EH (cell line): ENCODE measurements at regions not wholly inside any gene's neighbourhood (a gene's known extent, or its start where the extent isn't known, plus 50 kb on each side); places are given as distances from the start of the nearest gene placed in this dataset.

ENCODE experiments used
- DNase-seq: peaks from one replicate; pipeline ENCODE4 v3.0.0-alpha.2; 2015; ENCODE audit warnings: low read depth

DNA sequence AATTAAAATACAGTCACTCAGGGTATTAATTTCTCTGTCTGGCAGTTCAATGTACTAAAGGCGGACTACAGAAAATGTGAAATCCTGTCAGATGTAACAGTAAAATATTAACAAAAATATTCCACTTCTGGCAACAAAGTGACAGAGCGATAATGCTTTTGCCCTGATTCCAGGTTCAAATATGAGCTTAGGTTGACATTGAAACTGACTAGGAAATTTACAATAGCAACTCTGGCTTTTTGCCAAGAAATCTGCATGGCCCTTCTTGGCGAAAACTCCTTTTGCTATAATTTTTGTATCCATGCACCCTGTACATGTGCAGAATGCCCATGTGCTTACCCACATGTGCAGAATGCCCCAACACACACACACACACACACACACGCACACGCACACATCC, 552.2 kb downstream of the MDFIC start:
- DNase-seq, result no peak

DNA sequence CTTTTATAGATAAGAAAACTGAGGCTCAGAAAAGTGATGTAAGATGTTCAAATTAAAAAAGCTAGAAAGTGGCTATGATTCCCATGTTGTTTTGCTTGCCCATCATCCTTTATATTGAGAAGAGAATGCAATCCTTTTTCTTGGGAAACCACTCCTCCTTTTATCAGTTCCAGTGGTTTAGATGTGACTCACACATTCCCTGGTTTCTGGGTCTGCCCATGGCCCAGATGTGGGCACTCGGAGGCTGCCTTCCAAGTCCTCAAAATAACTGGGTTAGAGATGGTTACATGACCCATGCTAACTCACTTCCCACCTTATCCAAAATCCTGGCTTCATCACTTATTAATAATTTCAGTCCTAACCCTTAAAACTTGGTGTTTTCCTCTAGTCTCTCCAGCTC, 550.0 kb downstream of the MDFIC start:
- no peak for DNase-seq

DNA sequence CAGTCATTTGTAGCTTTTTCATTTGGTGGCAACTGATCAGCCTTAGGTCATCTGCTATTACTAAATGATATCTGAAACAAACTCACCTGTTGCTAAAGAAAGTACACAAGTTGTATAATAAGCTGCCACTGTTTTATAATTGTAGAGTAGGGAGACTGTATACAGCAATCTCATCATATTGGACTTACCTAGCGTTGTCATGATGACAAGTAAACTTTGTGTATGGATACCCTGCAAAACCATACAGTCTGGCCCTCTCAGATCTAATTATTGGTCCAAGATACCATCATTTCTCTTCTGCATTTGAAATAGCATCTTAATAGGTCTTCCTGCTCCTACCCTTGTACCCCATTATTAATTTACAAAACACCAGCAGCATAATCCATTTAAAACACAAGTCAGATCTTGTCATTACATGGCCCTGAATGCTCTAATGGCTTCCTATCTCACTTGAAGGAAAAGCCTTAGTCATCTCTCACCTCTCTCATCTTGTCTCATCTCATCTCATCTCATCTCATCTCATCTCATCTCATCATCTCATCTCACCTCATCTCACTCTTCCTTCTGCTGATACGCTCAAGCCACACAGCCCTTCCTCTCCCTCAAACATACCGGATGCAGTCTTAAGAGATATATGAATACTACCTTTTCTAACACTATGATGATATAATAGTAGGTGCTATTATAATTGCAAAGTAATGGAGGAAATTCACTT, 540.6 kb downstream of the MDFIC start:
- no peak for DNase-seq

- peak; percentile 1 for DNase-seq
Measured at GRCh38 chr7:115449689-115450088, 527.8 kb downstream of the MDFIC start.

GRCh38 chr7:115447495-115447894, 525.6 kb downstream of the MDFIC start:
- DNase-seq, result no peak

DNA sequence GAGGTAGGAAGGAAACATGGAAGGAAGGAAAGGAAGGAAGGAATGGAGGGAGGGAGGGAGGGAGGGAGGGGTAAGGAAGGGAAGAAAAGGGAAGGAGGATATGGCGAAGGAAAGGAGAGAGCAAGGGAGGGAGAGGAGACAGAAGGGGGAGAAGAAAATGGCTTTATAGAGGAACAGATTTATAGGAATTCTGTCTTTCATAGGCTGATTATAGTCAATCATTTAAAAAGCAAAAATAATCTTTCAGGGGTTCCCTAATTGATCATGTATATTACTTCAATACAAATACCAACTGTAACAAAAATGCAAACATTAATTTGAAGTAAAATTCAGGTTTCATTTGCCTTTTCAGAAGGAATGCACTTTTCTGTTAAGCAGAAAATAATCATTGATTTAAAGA, 519.1 kb downstream of the MDFIC start:
- no peak for DNase-seq

GRCh38 chr7:115435178-115435577, 513.3 kb downstream of the MDFIC start:
- no peak for DNase-seq

- no peak for DNase-seq
Measured at GRCh38 chr7:115429918-115430317, 508.0 kb downstream of the MDFIC start.

DNA sequence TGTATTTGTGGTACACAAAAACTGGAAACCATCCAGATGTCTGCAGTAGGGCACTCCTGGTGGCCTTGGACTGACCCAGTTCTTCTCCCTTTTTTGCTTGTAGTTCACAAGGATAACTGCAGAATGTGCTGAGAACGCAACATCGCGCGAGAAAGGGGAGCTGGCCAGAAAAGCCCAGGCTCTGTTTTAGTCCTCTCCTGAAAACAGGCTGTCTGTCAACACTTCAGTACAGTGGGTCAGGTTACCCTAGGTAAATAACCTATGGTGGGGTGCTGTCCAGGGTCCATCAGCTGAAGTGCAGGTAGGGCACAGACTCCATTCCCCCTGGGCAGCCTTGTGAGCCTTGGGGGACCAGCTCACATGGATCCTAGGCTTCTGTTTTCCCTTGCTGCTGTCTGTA, 495.8 kb downstream of the MDFIC start:
- DNase-seq, result no peak

- DNase-seq, result no peak
Measured at GRCh38 chr7:115410972-115411686, 489.2 kb downstream of the MDFIC start.

DNA sequence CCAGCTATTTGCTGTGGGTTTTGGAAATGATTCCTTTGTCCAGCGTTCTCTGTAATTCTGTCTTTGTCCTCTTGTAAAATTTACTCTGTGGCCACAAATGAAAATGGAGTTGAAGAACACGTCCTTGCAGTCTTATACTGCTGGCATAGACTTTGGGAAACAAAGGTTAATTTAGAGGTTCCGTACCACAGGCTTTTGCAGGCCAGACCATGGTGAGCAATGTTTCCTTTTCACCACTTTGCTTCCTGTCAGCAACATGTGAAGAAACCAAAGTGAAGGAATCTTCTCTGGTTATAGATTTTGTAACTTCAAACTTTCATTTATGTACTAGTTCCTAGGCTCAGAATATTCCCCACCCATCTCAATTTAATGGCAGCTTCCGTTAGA, 488.5 kb downstream of the MDFIC start:
- no peak for DNase-seq

DNA sequence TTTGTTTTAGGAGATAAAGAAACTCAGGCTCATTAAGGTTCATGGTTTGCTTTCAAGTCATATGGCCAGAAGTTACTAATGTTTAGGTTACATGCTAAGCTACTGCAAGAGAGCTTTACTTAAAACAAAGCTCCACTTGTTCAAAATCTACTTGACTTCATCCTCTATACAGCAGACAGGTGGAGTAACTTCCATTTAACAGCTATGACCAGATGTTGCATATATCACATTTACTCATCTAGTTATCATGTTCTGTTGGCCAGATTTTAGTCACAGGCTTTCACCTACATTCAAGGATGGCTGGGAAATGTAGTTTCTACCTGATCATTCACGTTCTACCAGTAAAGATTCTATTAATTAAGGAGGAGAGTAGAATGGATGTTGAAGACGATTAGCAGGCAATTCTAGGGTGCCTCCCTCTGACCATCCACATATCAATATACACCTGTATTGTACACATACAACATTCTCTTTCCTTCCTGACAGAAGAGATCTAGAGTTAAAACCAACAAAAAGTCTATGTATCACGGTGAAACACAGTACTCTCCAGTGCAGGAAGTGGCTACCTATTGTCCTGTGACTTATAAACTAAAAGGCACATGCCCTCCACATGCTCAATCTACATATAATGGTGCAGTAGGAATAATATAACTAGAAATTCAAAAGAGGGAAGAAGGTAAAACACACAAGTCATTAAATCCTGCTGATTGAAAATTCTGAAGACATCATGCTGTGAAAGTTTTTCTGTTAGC, 488.0 kb downstream of the MDFIC start:
- no peak for DNase-seq

DNA sequence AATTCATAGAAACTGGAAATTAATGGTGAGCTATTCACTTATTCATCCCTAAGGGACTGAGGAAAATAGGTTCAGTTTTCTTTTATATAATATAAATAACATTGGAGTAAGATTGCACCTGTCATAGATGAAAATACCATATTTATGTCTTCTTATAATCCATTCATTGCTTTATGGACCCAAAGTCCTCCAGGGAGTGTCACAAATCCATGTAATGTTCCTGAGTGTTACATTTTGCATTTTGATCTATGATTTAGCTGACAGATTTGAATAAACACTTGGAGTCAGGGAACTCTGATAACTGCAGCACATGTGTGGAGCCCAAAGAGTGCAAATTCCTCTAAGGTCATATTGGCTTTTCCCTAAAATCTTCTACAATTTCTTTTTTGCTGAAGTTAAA, 484.3 kb downstream of the MDFIC start:
- DNase-seq, result no peak

GRCh38 chr7:115387137-115387536, 465.2 kb downstream of the MDFIC start:
- DNase-seq, result no peak

DNA sequence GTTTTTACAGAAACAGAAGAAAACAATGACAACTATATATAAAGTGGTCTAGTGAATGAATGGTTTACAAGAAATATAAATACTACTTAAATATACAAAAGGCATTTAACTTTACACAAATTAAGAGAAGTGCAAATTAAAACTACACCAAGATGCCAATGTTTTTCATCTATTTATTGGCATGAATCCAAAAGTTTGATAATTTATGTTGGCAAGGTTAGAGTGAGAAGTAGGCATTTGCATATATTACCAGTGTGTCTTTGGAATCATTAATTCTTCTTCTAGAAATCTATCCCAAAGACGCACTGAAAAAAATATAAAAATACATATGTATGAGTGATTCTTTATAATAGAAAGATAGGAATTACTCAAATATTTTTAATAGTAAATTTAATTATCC, 457.4 kb downstream of the MDFIC start:
- no peak for DNase-seq

- no peak for DNase-seq
Measured at GRCh38 chr7:115368998-115369397, 447.1 kb downstream of the MDFIC start.

- DNase-seq, result peak; percentile 39
Measured at GRCh38 chr7:115363916-115364315, 442.0 kb downstream of the MDFIC start.

GRCh38 chr7:115359955-115360354, 438.1 kb downstream of the MDFIC start:
- DNase-seq, result no peak

GRCh38 chr7:115359119-115359518, 437.2 kb downstream of the MDFIC start:
- no peak for DNase-seq

DNA sequence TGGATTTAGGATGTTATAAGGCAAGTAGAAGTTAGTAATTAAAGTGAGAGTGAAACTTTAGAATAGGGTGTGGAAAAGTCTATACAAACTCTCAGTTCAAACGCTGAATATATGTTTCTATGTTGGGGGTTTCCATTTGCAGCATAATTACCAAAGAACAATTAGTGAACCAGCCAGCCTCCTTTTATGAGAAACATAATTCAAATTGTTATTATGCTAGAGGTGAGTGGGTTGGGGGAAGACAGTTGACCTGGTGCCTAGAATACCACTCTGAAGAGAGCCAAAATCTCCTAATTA, 435.8 kb downstream of the MDFIC start:
- DNase-seq, result no peak

DNA sequence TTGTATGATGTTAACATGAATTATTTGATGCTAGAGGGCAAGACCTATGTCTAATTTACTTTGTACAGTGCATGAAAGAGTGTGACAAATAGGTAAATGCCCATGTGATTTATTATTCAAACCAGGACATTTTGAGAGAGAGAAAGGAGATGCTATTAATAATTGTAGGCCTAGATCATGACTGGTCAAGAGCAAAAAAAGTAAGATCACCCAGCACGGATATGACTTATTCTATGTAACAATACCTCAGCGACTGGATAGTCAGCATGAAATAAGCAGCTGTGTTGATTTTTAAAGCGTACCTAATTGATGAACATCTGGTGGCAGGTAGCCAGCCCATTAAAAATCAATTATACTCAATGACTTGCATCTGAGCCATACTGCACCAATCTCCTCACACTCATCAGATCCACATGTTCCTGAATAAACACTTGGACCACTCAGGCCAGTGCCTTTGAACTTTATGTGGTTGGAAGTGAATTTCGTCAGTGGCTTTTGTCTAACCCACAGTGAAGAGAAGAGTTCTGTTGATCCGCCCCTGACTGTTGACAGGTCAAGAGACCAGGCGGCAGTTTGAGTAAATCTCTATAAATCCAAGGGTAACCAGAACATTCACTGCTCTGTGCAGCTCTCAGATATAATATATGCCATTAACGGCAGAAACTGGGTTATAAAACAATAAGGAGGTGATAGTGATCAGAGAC, 435.3 kb downstream of the MDFIC start:
- peak; percentile 42 for DNase-seq

GRCh38 chr7:115356139-115356746, 434.3 kb downstream of the MDFIC start:
- peak; percentile 20 for DNase-seq
